ENCODE measurements at regions not wholly inside any gene's neighbourhood (a gene's known extent, or its start where the extent isn't known, plus 50 kb on each side); places are given as distances from the start of the nearest gene placed in this dataset.

- TF ChIP-seq CTCF (conservative IDR thresholded peaks at IDR 0.05; ENCODE audit: low read depth, low read length) (no peak), EZH2 (IDR thresholded peaks at IDR 0.05; ENCODE audit: borderline replicate concordance, low read depth, low read length, poor library complexity, severe bottlenecking) (no peak)
Measured at GRCh38 chr12:92601176-92601575, 101.6 kb upstream of the PLEKHG7 start.

Measured in A673 (cell line).